Neural crest cell (in vitro differentiated cells): ENCODE measurements at regions not wholly inside any gene's neighbourhood (a gene's known extent, or its start where the extent isn't known, plus 50 kb on each side); places are given as distances from the start of the nearest gene placed in this dataset.

Source experiments
- DNase-seq: peaks from one replicate; pipeline ENCODE4 v3.0.0; 2021; ENCODE audit warnings: low read depth, mixed read lengths, low spot score
- H3K27ac Mint-ChIP-seq: one replicate; pipeline ENCODE4 v1.8.0; 2021; ENCODE audit warnings: mild to moderate bottlenecking, mixed read lengths; ENCODE audit not compliant: unreplicated experiment
- H3K27me3 Mint-ChIP-seq: 2 replicates; pipeline ENCODE4 v1.8.0; 2021; ENCODE audit warnings: low read depth, mild to moderate bottlenecking, mixed read lengths
- H3K36me3 Mint-ChIP-seq: 2 replicates; pipeline ENCODE4 v1.8.0; 2021; ENCODE audit warnings: low read depth, mild to moderate bottlenecking, mixed read lengths
- H3K4me1 Mint-ChIP-seq: 2 replicates; pipeline ENCODE4 v1.8.0; 2021; ENCODE audit warnings: mixed read lengths
- H3K4me3 Mint-ChIP-seq: one replicate; pipeline ENCODE4 v1.8.0; 2021; ENCODE audit warnings: mild to moderate bottlenecking, mixed read lengths
- H3K9me3 Mint-ChIP-seq: 2 replicates; pipeline ENCODE4 v1.8.0; 2021; ENCODE audit warnings: mixed read lengths
- CTCF ChIP-seq: fragments of 200-600 bp; sonication (generic); conservative IDR thresholded peaks from 2 replicates; pipeline ENCODE4 v1.5.0; 2021; ENCODE audit warnings: antibody characterized with exemption, mild to moderate bottlenecking

GRCh38 chr6:85143676-85144075, 306.2 kb upstream of the NT5E start:
- Mint-ChIP-seq H3K27ac (no peak overlapping the region), H3K9me3 (peaks cover 6% of the 10 kb centered on the region), H3K4me1 (no peaks in the 10 kb centered on the region), H3K4me3 (no peak overlapping the region), H3K36me3 (no peaks in the 10 kb centered on the region), H3K27me3 (peaks cover 34% of the 10 kb centered on the region)
- no peak for TF ChIP-seq CTCF
- DNase-seq = no peak

GRCh38 chr6:85137865-85138264, 312.0 kb upstream of the NT5E start:
- no peak for TF ChIP-seq CTCF
- Mint-ChIP-seq H3K36me3 (no peaks in the 10 kb centered on the region), H3K27me3 (peaks cover 27% of the 10 kb centered on the region), H3K4me1 (no peaks in the 10 kb centered on the region), H3K27ac (no peak overlapping the region), H3K9me3 (no peaks in the 10 kb centered on the region), H3K4me3 (no peak overlapping the region)
- no peak for DNase-seq

- Mint-ChIP-seq H3K36me3 (no peaks in the 10 kb centered on the region), H3K27me3 (peaks cover 22% of the 10 kb centered on the region), H3K4me3 (no peak overlapping the region), H3K9me3 (no peaks in the 10 kb centered on the region), H3K4me1 (no peaks in the 10 kb centered on the region), H3K27ac (no peak overlapping the region)
- DNase-seq = no peak
- no peak for TF ChIP-seq CTCF
These were observed 313.6 kb upstream of the NT5E start for GRCh38 chr6:85136310-85136709.

GRCh38 chr6:85135376-85136094, 314.3 kb upstream of the NT5E start:
- TF ChIP-seq CTCF = no peak
- no peaks in the 10 kb centered on the region for H3K4me1 Mint-ChIP-seq
- no peak overlapping the region for H3K4me3 Mint-ChIP-seq
- H3K27me3 Mint-ChIP-seq = peaks cover 26% of the 10 kb centered on the region
- no peak for DNase-seq
- no peaks in the 10 kb centered on the region for H3K9me3 Mint-ChIP-seq
- H3K36me3 Mint-ChIP-seq = no peaks in the 10 kb centered on the region
- H3K27ac Mint-ChIP-seq = no peak overlapping the region

GRCh38 chr6:85134172-85134571, 315.7 kb upstream of the NT5E start:
- Mint-ChIP-seq H3K27me3 (peaks cover 18% of the 10 kb centered on the region), H3K36me3 (no peaks in the 10 kb centered on the region), H3K4me3 (no peak overlapping the region), H3K27ac (no peak overlapping the region), H3K4me1 (no peaks in the 10 kb centered on the region), H3K9me3 (no peaks in the 10 kb centered on the region)
- no peak for DNase-seq
- TF ChIP-seq CTCF = no peak
